GM23338 (cell line): ENCODE measurements at regions not wholly inside any gene's neighbourhood (a gene's known extent, or its start where the extent isn't known, plus 50 kb on each side); places are given as distances from the start of the nearest gene placed in this dataset.
"Not testable (repeated sequence)": the region's sequence is repeated elsewhere in the genome, so short reads cannot be mapped to it uniquely, and the experiment has no call there.

Experiments used
- CTCF ChIP-seq, 2 experiments: fragments of 200-600 bp in 1 of 2; sonication (generic) in 1 of 2; conservative IDR thresholded peaks; 2 replicates each; pipeline versions ENCODE4 v1.5.1 to v1.6.1; 2016 to 2017; ENCODE audit warnings: antibody characterized with exemption in 2 of 2, low read depth in 2 of 2, mild to moderate bottlenecking in 2 of 2, moderate library complexity in 1 of 2
- ETS1 ChIP-seq: IDR thresholded peaks from 2 replicates; pipeline ENCODE4 v1.6.1; 2016; ENCODE audit warnings: antibody characterized with exemption
- EZH2 ChIP-seq: fragments of 200-600 bp; sonication (generic); IDR thresholded peaks from one replicate; pipeline ENCODE4 v1.8.0; 2017; ENCODE audit warnings: antibody characterized with exemption, mild to moderate bottlenecking, low read depth; ENCODE audit not compliant: unreplicated experiment
- EZH2phosphoT487 ChIP-seq: fragments of 200-600 bp; sonication (generic); IDR thresholded peaks from one replicate; pipeline ENCODE4 v1.8.1; 2018; ENCODE audit warnings: antibody characterized with exemption; ENCODE audit not compliant: unreplicated experiment
- POLR2AphosphoS5 ChIP-seq: IDR thresholded peaks from 2 replicates; pipeline ENCODE4 v1.6.1; 2016; ENCODE audit warnings: antibody characterized with exemption, low read depth
- TF ChIP-seq, protein P1 (sequence below): IDR thresholded peaks from one replicate; pipeline ENCODE4 v1.6.1; 2018; ENCODE audit warnings: antibody characterized with exemption; ENCODE audit not compliant: unreplicated experiment

- peak; percentile 28 to 62 for TF ChIP-seq CTCF (conservative IDR thresholded peaks at IDR 0.05; ENCODE audit: low read depth in 2 of 2)
- not testable (repeated sequence) for TF ChIP-seq POLR2AphosphoS5, EZH2, EZH2phosphoT487, ETS1
- TF ChIP-seq, protein P1, sequence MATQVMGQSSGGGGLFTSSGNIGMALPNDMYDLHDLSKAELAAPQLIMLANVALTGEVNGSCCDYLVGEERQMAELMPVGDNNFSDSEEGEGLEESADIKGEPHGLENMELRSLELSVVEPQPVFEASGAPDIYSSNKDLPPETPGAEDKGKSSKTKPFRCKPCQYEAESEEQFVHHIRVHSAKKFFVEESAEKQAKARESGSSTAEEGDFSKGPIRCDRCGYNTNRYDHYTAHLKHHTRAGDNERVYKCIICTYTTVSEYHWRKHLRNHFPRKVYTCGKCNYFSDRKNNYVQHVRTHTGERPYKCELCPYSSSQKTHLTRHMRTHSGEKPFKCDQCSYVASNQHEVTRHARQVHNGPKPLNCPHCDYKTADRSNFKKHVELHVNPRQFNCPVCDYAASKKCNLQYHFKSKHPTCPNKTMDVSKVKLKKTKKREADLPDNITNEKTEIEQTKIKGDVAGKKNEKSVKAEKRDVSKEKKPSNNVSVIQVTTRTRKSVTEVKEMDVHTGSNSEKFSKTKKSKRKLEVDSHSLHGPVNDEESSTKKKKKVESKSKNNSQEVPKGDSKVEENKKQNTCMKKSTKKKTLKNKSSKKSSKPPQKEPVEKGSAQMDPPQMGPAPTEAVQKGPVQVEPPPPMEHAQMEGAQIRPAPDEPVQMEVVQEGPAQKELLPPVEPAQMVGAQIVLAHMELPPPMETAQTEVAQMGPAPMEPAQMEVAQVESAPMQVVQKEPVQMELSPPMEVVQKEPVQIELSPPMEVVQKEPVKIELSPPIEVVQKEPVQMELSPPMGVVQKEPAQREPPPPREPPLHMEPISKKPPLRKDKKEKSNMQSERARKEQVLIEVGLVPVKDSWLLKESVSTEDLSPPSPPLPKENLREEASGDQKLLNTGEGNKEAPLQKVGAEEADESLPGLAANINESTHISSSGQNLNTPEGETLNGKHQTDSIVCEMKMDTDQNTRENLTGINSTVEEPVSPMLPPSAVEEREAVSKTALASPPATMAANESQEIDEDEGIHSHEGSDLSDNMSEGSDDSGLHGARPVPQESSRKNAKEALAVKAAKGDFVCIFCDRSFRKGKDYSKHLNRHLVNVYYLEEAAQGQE, result not testable (repeated sequence)
Observed at GRCh38 chr7:24449416-24449815, 123.8 kb upstream of the PALS2 start.
